ENCODE measurements at regions not wholly inside any gene's neighbourhood (a gene's known extent, or its start where the extent isn't known, plus 50 kb on each side); places are given as distances from the start of the nearest gene placed in this dataset.

- TF ChIP-seq CTCF (IDR thresholded peaks at IDR 0.05; ENCODE audit: borderline replicate concordance, extremely low read depth, low read length, poor library complexity, severe bottlenecking) (no peak), EZH2 (IDR thresholded peaks at IDR 0.05; ENCODE audit: borderline replicate concordance, low read depth, low read length, severe bottlenecking) (no peak)
Observed at GRCh38 chr3:38925351-38925750, 109.3 kb upstream of the SCN10A start.

Measured in DND-41 (cell line).